Right lobe of liver (tissue), 4 donors: ENCODE measurements at regions not wholly inside any gene's neighbourhood (a gene's known extent, or its start where the extent isn't known, plus 50 kb on each side); places are given as distances from the start of the nearest gene placed in this dataset.

Experiments
- POLR2A ChIP-seq: fragments of 450-650 bp; IDR thresholded peaks from one replicate; pipeline ENCODE4 v1.6.1; 2017; ENCODE audit warnings: antibody characterized with exemption, mild to moderate bottlenecking
- TF ChIP-seq, protein P1 (sequence below), 4 donors: fragments of 200-600 bp in 3 of 4; fragments of 450-650 bp in 1 of 4; IDR thresholded peaks; one replicate each; pipeline versions ENCODE4 v1.5.1 to v1.8.0; 2016 to 2022; ENCODE audit warnings: antibody characterized with exemption in 4 of 4, mild to moderate bottlenecking in 2 of 4
- donor health status: DM: no; HTN: no; CAD: no.
- donor health status: DM: no; HTN: no; CAD: no.
- donor health status: DM: no; HTN: yes; CAD: no.

DNA sequence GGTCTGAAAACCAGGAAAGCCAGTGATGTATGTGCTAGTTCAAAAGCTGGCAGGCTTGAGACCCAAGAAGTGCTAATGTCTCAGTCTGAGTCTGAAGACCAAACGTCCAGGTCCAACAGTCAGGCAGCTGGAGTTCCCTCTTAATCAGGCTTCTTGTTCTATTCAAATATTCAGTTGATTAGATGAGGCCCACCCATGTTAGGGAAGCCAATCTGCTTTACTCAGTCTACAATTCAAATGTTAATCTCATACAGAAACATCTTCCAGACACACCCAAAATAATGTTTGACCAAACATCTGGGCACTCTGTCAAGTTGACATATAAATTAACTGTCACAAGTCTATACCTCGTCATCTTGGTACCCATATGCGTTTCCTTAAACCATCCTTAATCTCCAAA, 72.4 kb upstream of the IL2 start:
- TF ChIP-seq POLR2A, result no peak
- TF ChIP-seq, protein P1, sequence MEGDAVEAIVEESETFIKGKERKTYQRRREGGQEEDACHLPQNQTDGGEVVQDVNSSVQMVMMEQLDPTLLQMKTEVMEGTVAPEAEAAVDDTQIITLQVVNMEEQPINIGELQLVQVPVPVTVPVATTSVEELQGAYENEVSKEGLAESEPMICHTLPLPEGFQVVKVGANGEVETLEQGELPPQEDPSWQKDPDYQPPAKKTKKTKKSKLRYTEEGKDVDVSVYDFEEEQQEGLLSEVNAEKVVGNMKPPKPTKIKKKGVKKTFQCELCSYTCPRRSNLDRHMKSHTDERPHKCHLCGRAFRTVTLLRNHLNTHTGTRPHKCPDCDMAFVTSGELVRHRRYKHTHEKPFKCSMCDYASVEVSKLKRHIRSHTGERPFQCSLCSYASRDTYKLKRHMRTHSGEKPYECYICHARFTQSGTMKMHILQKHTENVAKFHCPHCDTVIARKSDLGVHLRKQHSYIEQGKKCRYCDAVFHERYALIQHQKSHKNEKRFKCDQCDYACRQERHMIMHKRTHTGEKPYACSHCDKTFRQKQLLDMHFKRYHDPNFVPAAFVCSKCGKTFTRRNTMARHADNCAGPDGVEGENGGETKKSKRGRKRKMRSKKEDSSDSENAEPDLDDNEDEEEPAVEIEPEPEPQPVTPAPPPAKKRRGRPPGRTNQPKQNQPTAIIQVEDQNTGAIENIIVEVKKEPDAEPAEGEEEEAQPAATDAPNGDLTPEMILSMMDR (IDR thresholded peaks at IDR 0.05), result no peak
